ENCODE measurements at regions not wholly inside any gene's neighbourhood (a gene's known extent, or its start where the extent isn't known, plus 50 kb on each side); places are given as distances from the start of the nearest gene placed in this dataset.

DNA sequence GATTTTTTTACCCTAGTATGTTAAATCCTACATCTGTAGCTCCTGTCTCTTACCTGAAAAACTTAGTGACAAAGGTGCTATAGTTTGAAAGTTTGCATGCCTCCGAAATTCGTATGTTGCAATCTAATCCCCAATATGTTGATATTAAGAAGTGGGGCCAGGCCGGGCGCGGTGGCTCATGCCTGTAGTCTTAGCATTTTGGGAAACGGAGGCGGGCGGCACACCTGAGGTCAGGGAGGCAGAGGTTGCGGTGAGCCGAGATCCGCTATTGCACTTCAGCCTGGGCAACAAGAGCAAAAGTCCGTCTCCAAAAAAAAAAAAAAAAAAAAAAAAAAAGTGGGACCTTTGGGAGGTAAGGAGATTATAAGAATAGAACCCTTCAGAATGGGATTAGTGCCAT is 471.3 kb upstream of the TECRL start:
- H3K4me3 ChIP-seq (ENCODE audit: control extremely low read depth in 1 of 5, extremely low read depth in 1 of 5, insufficient read depth in 1 of 5, low read depth in 2 of 5, low read length in 4 of 5): no peak overlapping the region
- no peaks in the 10 kb centered on the region for H3K27me3 ChIP-seq (replicated peaks in 1 of 4; ENCODE audit: control extremely low read depth in 1 of 4, control insufficient read depth in 3 of 4, insufficient read depth in 4 of 4, low read length in 3 of 4)
- Mint-ChIP-seq H3K9me3 (ENCODE audit: insufficient read depth) (no peaks in the 10 kb centered on the region), H3K4me3 (no peak overlapping the region), H3K4me1 (no peaks in the 10 kb centered on the region), H3K27me3 (no peaks in the 10 kb centered on the region), H3K27ac (no peak overlapping the region)
- ChIA-PET POLR2A (no interaction called here), CTCF (interaction anchor here (0.5 kb wide), 1 partner anchor 15 kb away, joined by 5 read pairs; no protein-coding TSS in a partner anchor)
- H3K4me2 ChIP-seq (replicated peaks; ENCODE audit: low read depth, low read length, poor library complexity, severe bottlenecking): no peak overlapping the region
- no peaks in the 10 kb centered on the region for H3K36me3 ChIP-seq (replicated peaks in 1 of 2; ENCODE audit: control extremely low read depth in 1 of 2, control insufficient read depth in 1 of 2, extremely low read depth in 1 of 2, insufficient read depth in 2 of 2, low read length in 1 of 2)
- no peaks in the 10 kb centered on the region for H3K4me1 ChIP-seq (ENCODE audit: control insufficient read depth in 2 of 2, insufficient read depth in 2 of 2, low read length in 2 of 2)
- no peak for DNase-seq
- peaks cover 0 to 1% (median 0%) of the 10 kb centered on the region in 3 donors for H3K9me3 ChIP-seq (ENCODE audit: control extremely low read depth in 1 of 3, control insufficient read depth in 2 of 3, insufficient read depth in 1 of 3, low read length in 2 of 3)
- intact Hi-C loops (cut with micrococcal nuclease): no loop called here
- no peak overlapping the region for H3K9ac ChIP-seq (ENCODE audit: low read length)
- ATAC-seq (ENCODE audit: low read depth): no peak
- TF ChIP-seq CTCF (IDR thresholded peaks at IDR 0.05) (no peak), EZH2 (IDR thresholded peaks at IDR 0.05; ENCODE audit: borderline replicate concordance, insufficient read depth, low read depth, low read length, poor library complexity, severe bottlenecking) (no peak)
- H3K79me2 ChIP-seq (ENCODE audit: control insufficient read depth, insufficient read depth, low read length): no peaks in the 10 kb centered on the region
- H2AFZ ChIP-seq (ENCODE audit: insufficient read depth, low read depth, low read length, poor library complexity, severe bottlenecking): no peak overlapping the region
- 95% methylated on average over 6 of the region's 12 CpGs for WGBS (ENCODE audit: insufficient coverage)
- no peaks in the 10 kb centered on the region for H4K20me1 ChIP-seq (ENCODE audit: control insufficient read depth, insufficient read depth, low read length, poor library complexity, severe bottlenecking)
- H3K27ac ChIP-seq (ENCODE audit: low read length in 2 of 2): no peak overlapping the region

- H3K9me3 ChIP-seq (ENCODE audit: control extremely low read depth in 1 of 3, control insufficient read depth in 2 of 3, insufficient read depth in 1 of 3, low read length in 2 of 3): peaks cover 0 to 1% (median 0%) of the 10 kb centered on the region in 3 donors
- no peaks in the 10 kb centered on the region for H3K4me1 ChIP-seq (ENCODE audit: control insufficient read depth in 2 of 2, insufficient read depth in 2 of 2, low read length in 2 of 2)
- POLR2A ChIA-PET: no interaction called here
- TF ChIP-seq CTCF (IDR thresholded peaks at IDR 0.05) (no peak), EZH2 (IDR thresholded peaks at IDR 0.05; ENCODE audit: borderline replicate concordance, insufficient read depth, low read depth, low read length, poor library complexity, severe bottlenecking) (no peak)
- intact Hi-C loops (cut with micrococcal nuclease): no loop called here
- H3K79me2 ChIP-seq (ENCODE audit: control insufficient read depth, insufficient read depth, low read length): no peaks in the 10 kb centered on the region
- DNase-seq: no peak
- H3K27me3 ChIP-seq (replicated peaks in 1 of 4; ENCODE audit: control extremely low read depth in 1 of 4, control insufficient read depth in 3 of 4, insufficient read depth in 4 of 4, low read length in 3 of 4): no peaks in the 10 kb centered on the region
- Mint-ChIP-seq H3K9me3 (ENCODE audit: insufficient read depth) (peaks cover 4% of the 10 kb centered on the region), H3K27ac (no peak overlapping the region), H3K4me1 (no peaks in the 10 kb centered on the region), H3K4me3 (no peak overlapping the region), H3K27me3 (no peaks in the 10 kb centered on the region)
- no peaks in the 10 kb centered on the region for H4K20me1 ChIP-seq (ENCODE audit: control insufficient read depth, insufficient read depth, low read length, poor library complexity, severe bottlenecking)
- CTCF ChIA-PET: no interaction called here
- no peak overlapping the region for H3K4me3 ChIP-seq (ENCODE audit: control extremely low read depth in 1 of 5, extremely low read depth in 1 of 5, insufficient read depth in 1 of 5, low read depth in 2 of 5, low read length in 4 of 5)
- ATAC-seq (ENCODE audit: low read depth): no peak
- no peak overlapping the region for H3K9ac ChIP-seq (ENCODE audit: low read length)
- no peak overlapping the region for H3K4me2 ChIP-seq (replicated peaks; ENCODE audit: low read depth, low read length, poor library complexity, severe bottlenecking)
- no CpG with 5 or more reads among the region's 3 CpGs for WGBS (ENCODE audit: insufficient coverage)
- H3K36me3 ChIP-seq (replicated peaks in 1 of 2; ENCODE audit: control extremely low read depth in 1 of 2, control insufficient read depth in 1 of 2, extremely low read depth in 1 of 2, insufficient read depth in 2 of 2, low read length in 1 of 2): no peaks in the 10 kb centered on the region
- H2AFZ ChIP-seq (ENCODE audit: insufficient read depth, low read depth, low read length, poor library complexity, severe bottlenecking): no peak overlapping the region
- H3K27ac ChIP-seq (ENCODE audit: low read length in 2 of 2): no peak overlapping the region
Observed at GRCh38 chr4:64876021-64876420, 466.8 kb upstream of the TECRL start.

All from B cell (primary cell).